ENCODE measurements at regions not wholly inside any gene's neighbourhood (a gene's known extent, or its start where the extent isn't known, plus 50 kb on each side); places are given as distances from the start of the nearest gene placed in this dataset.
A peak's percentile ranks its signal among the peaks of the same experiment; 100 is the strongest.

DNA sequence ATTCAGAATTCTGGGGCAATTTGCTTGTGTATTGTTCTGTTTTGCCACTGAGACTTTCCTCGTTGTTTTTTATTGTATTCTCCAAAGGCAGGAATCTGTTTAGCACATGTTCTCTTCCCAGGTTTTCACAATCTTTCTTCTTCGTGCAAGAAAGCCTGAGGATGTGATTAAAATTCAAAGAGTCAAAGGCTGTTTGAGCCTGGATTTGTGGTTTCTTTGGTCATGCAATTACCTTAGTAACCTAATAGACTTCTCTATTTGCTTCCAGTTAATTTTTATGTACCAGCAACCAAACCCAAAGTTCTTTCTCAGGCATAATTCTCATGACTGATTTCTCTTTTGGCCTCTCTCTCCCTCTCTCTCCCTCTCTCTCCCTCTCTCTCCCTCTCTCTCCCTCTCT lies 1420.1 kb upstream of the TENM3 start:
- TF ChIP-seq, protein P1, sequence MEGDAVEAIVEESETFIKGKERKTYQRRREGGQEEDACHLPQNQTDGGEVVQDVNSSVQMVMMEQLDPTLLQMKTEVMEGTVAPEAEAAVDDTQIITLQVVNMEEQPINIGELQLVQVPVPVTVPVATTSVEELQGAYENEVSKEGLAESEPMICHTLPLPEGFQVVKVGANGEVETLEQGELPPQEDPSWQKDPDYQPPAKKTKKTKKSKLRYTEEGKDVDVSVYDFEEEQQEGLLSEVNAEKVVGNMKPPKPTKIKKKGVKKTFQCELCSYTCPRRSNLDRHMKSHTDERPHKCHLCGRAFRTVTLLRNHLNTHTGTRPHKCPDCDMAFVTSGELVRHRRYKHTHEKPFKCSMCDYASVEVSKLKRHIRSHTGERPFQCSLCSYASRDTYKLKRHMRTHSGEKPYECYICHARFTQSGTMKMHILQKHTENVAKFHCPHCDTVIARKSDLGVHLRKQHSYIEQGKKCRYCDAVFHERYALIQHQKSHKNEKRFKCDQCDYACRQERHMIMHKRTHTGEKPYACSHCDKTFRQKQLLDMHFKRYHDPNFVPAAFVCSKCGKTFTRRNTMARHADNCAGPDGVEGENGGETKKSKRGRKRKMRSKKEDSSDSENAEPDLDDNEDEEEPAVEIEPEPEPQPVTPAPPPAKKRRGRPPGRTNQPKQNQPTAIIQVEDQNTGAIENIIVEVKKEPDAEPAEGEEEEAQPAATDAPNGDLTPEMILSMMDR (IDR thresholded peaks at IDR 0.05; ENCODE audit: insufficient read depth, low read length, poor library complexity, severe bottlenecking) = no peak
- Histone ChIP-seq H3K36me3 (ENCODE audit: control insufficient read depth, insufficient read depth, low read length) (no peaks in the 10 kb centered on the region), H3K4me3 (replicated peaks; ENCODE audit: low read depth, low read length) (no peak overlapping the region), H3K27me3 (replicated peaks; ENCODE audit: control insufficient read depth, insufficient read depth, low read length) (no peaks in the 10 kb centered on the region)
- no peak for DNase-seq (ENCODE audit: extremely low read depth, insufficient read length)

DNA sequence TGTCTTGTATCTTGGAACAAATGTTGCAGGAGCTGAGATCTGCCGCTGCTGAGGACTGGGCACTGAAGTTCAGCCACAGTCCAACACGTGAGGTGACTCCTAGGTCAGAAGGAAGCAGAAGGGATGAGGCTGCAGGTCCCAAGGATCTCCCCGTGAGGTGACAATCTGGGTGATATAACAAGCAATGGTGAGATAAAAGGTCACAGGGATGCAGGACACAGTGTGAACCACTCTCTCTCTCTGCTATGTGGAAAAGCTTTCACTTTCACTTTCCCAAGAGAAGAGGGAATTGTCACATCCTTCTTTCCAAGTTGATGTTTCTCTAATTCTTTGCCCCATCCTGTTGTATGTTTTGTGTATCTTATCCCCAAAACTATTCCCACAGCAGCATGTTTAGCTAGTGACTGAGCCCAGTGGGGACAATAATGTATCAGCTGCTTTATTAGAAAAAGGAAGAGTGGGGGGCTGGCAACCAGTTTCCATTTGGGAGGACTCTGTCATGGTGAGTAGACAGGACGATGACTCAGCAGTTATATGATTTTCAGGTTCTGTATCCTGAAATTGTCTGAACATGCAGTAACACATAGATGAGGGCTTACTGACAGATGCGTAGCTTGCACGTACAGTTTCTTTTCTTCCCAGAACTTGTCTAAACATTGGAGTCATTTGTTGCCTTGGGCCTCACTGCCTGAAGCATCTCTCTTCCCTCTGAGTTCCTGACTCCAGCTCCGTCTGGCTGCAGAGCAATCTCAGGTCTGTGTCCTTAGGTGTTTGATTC lies 1415.8 kb upstream of the TENM3 start:
- TF ChIP-seq, protein P1 (IDR thresholded peaks at IDR 0.05; ENCODE audit: insufficient read depth, low read length, poor library complexity, severe bottlenecking) = no peak
- no peaks in the 10 kb centered on the region for H3K27me3 ChIP-seq (replicated peaks; ENCODE audit: control insufficient read depth, insufficient read depth, low read length)
- no peak for DNase-seq (ENCODE audit: extremely low read depth, insufficient read length)
- H3K4me3 ChIP-seq (replicated peaks; ENCODE audit: low read depth, low read length) = no peak overlapping the region
- no peaks in the 10 kb centered on the region for H3K36me3 ChIP-seq (ENCODE audit: control insufficient read depth, insufficient read depth, low read length)

DNA sequence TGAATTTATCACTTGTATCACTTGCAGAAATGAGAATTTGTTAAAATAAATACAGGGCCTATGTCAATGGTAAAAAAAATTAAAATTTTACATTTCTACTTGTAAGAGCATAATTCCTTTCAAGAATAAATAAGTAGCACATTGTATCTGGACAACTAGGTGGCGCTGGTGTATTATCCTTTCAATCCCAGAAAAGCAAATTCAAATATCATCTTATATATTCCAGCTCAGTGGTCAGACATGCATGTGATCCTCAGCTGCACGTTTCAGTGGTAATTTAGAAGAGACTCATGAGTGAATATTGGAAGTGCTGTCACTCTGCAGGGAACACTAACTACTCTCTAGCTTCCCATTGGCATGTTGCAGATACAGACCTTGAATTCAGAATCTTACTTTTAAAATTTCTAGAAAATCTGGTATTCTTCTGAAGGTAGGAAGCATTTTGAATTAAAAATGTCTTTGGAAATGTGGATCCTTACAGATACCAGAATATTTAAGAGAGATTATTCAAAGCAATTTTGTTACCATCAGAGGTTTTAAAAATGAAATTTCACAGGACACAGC lies 1414.7 kb upstream of the TENM3 start:
- H3K27me3 ChIP-seq (replicated peaks; ENCODE audit: control insufficient read depth, insufficient read depth, low read length) = no peaks in the 10 kb centered on the region
- DNase-seq (ENCODE audit: extremely low read depth, insufficient read length) = no peak

DNA sequence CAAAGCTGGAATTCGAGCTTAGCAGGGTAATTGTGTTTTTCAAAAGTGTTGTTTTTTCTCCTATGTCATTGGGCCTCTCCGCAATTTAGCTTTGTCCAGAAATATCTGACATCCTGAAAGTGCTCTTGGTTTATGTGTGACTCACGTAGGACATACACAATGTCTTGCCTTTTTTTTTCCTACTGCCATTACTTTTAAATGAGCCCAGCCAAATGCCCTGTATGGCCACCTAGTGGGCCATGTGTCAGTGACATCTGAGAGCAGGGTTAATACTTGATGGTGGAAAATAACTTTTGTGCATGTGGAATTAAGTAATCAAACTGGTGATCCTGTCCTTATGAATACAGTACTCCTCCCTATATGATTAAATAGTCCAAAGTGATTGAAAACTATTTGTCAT lies 1411.1 kb upstream of the TENM3 start:
- no peak for DNase-seq (ENCODE audit: extremely low read depth, insufficient read length)
- Histone ChIP-seq H3K4me3 (replicated peaks; ENCODE audit: low read depth, low read length) (no peak overlapping the region), H3K27me3 (replicated peaks; ENCODE audit: control insufficient read depth, insufficient read depth, low read length) (no peaks in the 10 kb centered on the region), H3K36me3 (ENCODE audit: control insufficient read depth, insufficient read depth, low read length) (no peaks in the 10 kb centered on the region)
- TF ChIP-seq, protein P1 (IDR thresholded peaks at IDR 0.05; ENCODE audit: insufficient read depth, low read length, poor library complexity, severe bottlenecking) = no peak

More for the DNA sequence above, 1414.7 kb upstream of the TENM3 start:
- TF ChIP-seq, protein P1 (IDR thresholded peaks at IDR 0.05; ENCODE audit: insufficient read depth, low read length, poor library complexity, severe bottlenecking) = peak; percentile 50
- Histone ChIP-seq H3K36me3 (ENCODE audit: control insufficient read depth, insufficient read depth, low read length) (no peaks in the 10 kb centered on the region), H3K4me3 (replicated peaks; ENCODE audit: low read depth, low read length) (no peak overlapping the region)

DNA sequence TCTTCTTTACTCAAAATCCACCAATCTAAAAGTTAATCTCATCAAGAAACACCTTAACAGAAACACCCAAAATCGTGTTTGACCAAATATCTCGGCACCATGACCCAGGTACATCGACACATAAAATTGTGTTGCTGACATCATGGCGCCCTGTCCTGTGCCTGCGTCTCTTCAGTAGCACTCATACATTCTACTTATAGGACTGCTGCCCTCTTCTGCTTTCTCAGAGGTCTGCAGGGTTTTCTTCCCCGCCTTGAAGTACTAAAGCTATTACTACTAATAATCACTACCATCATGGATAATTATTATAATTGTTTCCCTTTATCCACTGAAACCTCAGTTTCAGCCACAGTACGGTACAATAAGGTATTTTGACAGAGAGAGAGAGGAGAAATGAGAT lies 1403.1 kb upstream of the TENM3 start:
- no peaks in the 10 kb centered on the region for H3K27me3 ChIP-seq (replicated peaks; ENCODE audit: control insufficient read depth, insufficient read depth, low read length)
- TF ChIP-seq, protein P1 (IDR thresholded peaks at IDR 0.05; ENCODE audit: insufficient read depth, low read length, poor library complexity, severe bottlenecking) = no peak
- DNase-seq (ENCODE audit: extremely low read depth, insufficient read length) = no peak
- no peak overlapping the region for H3K4me3 ChIP-seq (replicated peaks; ENCODE audit: low read depth, low read length)
- no peaks in the 10 kb centered on the region for H3K36me3 ChIP-seq (ENCODE audit: control insufficient read depth, insufficient read depth, low read length)
